ENCODE measurements at regions not wholly inside any gene's neighbourhood (a gene's known extent, or its start where the extent isn't known, plus 50 kb on each side); places are given as distances from the start of the nearest gene placed in this dataset.

DNA sequence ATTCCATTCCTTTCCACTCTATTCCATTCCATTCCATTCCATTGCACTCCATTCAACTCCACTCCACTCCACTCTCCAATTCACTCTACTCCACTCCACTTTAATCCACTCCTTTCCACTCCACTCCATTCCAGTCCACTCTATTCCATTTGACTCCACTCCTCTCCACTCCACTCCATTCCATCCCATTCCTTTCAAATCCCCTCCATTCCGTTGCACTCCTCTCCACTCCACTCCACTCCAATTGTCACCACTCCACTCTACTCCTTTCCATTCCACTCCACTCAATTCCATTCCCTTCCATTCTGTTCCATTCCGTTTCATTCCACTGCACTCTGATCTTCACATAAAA is 2563.7 kb upstream of the TPTE start:
- intact Hi-C loops (cut with micrococcal nuclease) (no loop called here), in situ Hi-C loops (cut with MboI) (no loop called here)
- H3K4me1 ChIP-seq (replicated peaks in 1 of 2; ENCODE audit: control insufficient read depth in 2 of 2, insufficient read depth in 2 of 2, low read length in 2 of 2) = no peaks in the 10 kb centered on the region
- no peak overlapping the region for H3K4me2 ChIP-seq (ENCODE audit: insufficient read depth, low read length)
- no peaks in the 10 kb centered on the region for H3K9me1 ChIP-seq (ENCODE audit: control insufficient read depth, insufficient read depth, low read length)
- ChIA-PET CTCF (ENCODE audit: low intra/inter-chr PET ratio) (no interaction called here), POLR2A (no interaction called here)
- H3K9ac ChIP-seq (ENCODE audit: insufficient read depth in 1 of 2, low read depth in 2 of 2, low read length in 2 of 2) = no peak overlapping the region
- H2AFZ ChIP-seq (ENCODE audit: low read depth, low read length) = no peak overlapping the region
- no peak for DNase-seq (ENCODE audit: extremely low read depth in 1 of 4, low spot score in 3 of 4)
- peaks cover 6% of the 10 kb centered on the region; the same call in 1 of the 2 replicates for H3K9me3 ChIP-seq (replicated peaks; ENCODE audit: control insufficient read depth, insufficient read depth, low read depth, low read length)
- no peaks in the 10 kb centered on the region for H3K79me2 ChIP-seq (ENCODE audit: control insufficient read depth, insufficient read depth, low read length)
- TF ChIP-seq EP300 (IDR thresholded peaks at IDR 0.05; ENCODE audit: low read length) = no peak
- TF ChIP-seq CREBBP (IDR thresholded peaks at IDR 0.05; ENCODE audit: low read depth, low read length) = peak; percentile 29
- TF ChIP-seq, protein P1, sequence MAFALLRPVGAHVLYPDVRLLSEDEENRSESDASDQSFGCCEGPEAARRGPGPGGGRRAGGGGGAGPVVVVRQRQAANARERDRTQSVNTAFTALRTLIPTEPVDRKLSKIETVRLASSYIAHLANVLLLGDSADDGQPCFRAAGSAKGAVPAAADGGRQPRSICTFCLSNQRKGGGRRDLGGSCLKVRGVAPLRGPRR (CRISPR knock-in tag; IDR thresholded peaks at IDR 0.05) = no peak
- no peak overlapping the region for H3K27ac ChIP-seq (ENCODE audit: extremely low read depth, low read depth, low read length)
- no peaks in the 10 kb centered on the region for H3K36me3 ChIP-seq (ENCODE audit: control insufficient read depth, insufficient read depth, low read length)
- BruUV-seq (replicated peaks) = no TSS peak
- H4K20me1 ChIP-seq (replicated peaks; ENCODE audit: control insufficient read depth, insufficient read depth, low read length) = no peaks in the 10 kb centered on the region
- ATAC-seq = no peak
- H3K27me3 ChIP-seq (ENCODE audit: control insufficient read depth in 2 of 2, insufficient read depth in 2 of 2, low read length in 2 of 2) = no peaks in the 10 kb centered on the region
- WGBS (ENCODE audit: insufficient coverage, low coverage, missing lambda C conversion rate) = 1% methylated on average over 2 of the region's 2 CpGs
- no peak overlapping the region for H3K4me3 ChIP-seq
- no peak for FAIRE-seq
